ENCODE measurements at regions not wholly inside any gene's neighbourhood (a gene's known extent, or its start where the extent isn't known, plus 50 kb on each side); places are given as distances from the start of the nearest gene placed in this dataset.

GRCh38 chr18:73950116-73950700 lies 197.4 kb downstream of the FBXO15 start:
- TF ChIP-seq, protein P1, sequence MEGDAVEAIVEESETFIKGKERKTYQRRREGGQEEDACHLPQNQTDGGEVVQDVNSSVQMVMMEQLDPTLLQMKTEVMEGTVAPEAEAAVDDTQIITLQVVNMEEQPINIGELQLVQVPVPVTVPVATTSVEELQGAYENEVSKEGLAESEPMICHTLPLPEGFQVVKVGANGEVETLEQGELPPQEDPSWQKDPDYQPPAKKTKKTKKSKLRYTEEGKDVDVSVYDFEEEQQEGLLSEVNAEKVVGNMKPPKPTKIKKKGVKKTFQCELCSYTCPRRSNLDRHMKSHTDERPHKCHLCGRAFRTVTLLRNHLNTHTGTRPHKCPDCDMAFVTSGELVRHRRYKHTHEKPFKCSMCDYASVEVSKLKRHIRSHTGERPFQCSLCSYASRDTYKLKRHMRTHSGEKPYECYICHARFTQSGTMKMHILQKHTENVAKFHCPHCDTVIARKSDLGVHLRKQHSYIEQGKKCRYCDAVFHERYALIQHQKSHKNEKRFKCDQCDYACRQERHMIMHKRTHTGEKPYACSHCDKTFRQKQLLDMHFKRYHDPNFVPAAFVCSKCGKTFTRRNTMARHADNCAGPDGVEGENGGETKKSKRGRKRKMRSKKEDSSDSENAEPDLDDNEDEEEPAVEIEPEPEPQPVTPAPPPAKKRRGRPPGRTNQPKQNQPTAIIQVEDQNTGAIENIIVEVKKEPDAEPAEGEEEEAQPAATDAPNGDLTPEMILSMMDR (IDR thresholded peaks at IDR 0.05), result no peak
- no peak for TF ChIP-seq POLR2A (IDR thresholded peaks at IDR 0.05)
